ENCODE measurements at regions not wholly inside any gene's neighbourhood (a gene's known extent, or its start where the extent isn't known, plus 50 kb on each side); places are given as distances from the start of the nearest gene placed in this dataset.

DNA sequence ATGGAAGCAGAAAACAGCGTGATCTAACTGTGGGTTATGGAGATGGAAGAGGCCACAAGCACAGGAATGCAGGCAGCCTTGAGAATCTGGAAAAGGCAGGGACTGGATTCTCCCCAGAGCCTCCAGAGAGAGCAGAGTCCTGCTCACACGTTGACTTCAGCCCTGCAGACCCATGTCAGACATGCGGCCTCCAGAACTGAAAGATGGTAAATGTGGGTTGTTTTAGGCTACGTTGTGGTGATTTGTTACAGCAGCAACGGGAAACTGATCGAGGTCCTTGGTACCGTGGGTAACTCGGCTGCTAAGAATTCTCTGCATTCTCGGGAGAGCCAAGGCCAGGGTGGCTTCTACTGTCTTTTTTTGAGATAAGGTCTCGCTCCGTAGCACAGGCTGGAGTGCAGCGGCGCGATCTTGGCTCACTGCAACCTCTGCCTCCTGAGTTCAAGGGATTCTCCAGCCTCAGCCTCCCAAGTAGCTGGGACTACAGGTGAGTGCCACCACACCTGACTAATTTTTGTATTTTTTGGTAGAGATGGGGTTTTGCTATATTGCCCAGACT, 97.1 kb downstream of the ACKR3 start:
- TF ChIP-seq POLR2A (IDR thresholded peaks at IDR 0.05) (no peak), EP300 (IDR thresholded peaks at IDR 0.05) (no peak)
- TF ChIP-seq, protein P1, sequence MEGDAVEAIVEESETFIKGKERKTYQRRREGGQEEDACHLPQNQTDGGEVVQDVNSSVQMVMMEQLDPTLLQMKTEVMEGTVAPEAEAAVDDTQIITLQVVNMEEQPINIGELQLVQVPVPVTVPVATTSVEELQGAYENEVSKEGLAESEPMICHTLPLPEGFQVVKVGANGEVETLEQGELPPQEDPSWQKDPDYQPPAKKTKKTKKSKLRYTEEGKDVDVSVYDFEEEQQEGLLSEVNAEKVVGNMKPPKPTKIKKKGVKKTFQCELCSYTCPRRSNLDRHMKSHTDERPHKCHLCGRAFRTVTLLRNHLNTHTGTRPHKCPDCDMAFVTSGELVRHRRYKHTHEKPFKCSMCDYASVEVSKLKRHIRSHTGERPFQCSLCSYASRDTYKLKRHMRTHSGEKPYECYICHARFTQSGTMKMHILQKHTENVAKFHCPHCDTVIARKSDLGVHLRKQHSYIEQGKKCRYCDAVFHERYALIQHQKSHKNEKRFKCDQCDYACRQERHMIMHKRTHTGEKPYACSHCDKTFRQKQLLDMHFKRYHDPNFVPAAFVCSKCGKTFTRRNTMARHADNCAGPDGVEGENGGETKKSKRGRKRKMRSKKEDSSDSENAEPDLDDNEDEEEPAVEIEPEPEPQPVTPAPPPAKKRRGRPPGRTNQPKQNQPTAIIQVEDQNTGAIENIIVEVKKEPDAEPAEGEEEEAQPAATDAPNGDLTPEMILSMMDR (IDR thresholded peaks at IDR 0.05) = no peak

All from ovary (tissue), 3 donors.